ENCODE measurements at regions not wholly inside any gene's neighbourhood (a gene's known extent, or its start where the extent isn't known, plus 50 kb on each side); places are given as distances from the start of the nearest gene placed in this dataset.

GRCh38 chr5:21672360-21672759 lies 1180.8 kb downstream of the CDH12 start:
- TF ChIP-seq CTCF (IDR thresholded peaks at IDR 0.05; ENCODE audit: borderline replicate concordance, extremely low read depth, low read length, poor library complexity, severe bottlenecking), result no peak
- no peak for TF ChIP-seq EZH2 (IDR thresholded peaks at IDR 0.05; ENCODE audit: borderline replicate concordance, low read depth, low read length, severe bottlenecking)

Data from DND-41 (cell line).